Gastroesophageal sphincter (tissue), 4 donors: ENCODE measurements at regions not wholly inside any gene's neighbourhood (a gene's known extent, or its start where the extent isn't known, plus 50 kb on each side); places are given as distances from the start of the nearest gene placed in this dataset.

Experiments
- ATAC-seq: fragments of 150-250 bp; one replicate; pipeline ENCODE4 v1.9.1; 2016; ENCODE audit warnings: mild to moderate bottlenecking, moderate library complexity
- H3K27ac ChIP-seq, 4 donors: fragments of 200-600 bp; sonication (generic) in 3 of 4; 1 replicate in 3 of 4; 2 replicates in 1 of 4; pipeline ENCODE4 v1.5.1; 2016 to 2019
- H3K27me3 ChIP-seq: fragments of 200-600 bp; sonication (generic); one replicate; pipeline ENCODE4 v1.5.1; 2019
- H3K36me3 ChIP-seq, 2 donors: fragments of 200-600 bp; sonication (generic); one replicate each; pipeline ENCODE4 v1.5.1; 2019; ENCODE audit warnings: control low read depth in 1 of 2
- H3K4me1 ChIP-seq, 3 donors: fragments of 200-600 bp; sonication (generic); 1 replicate in 2 of 3; 2 replicates in 1 of 3; pipeline ENCODE4 v1.5.1; 2016 to 2019; ENCODE audit warnings: control low read depth in 2 of 3
- H3K4me3 ChIP-seq, 2 donors: fragments of 200-600 bp; sonication (generic); one replicate each; pipeline ENCODE4 v1.5.1; 2019; ENCODE audit warnings: mild to moderate bottlenecking in 1 of 2, moderate library complexity in 1 of 2
- H3K9me3 ChIP-seq, 3 donors: fragments of 200-600 bp; sonication (generic); one replicate each; pipeline ENCODE4 v1.5.1; 2017 to 2019; ENCODE audit warnings: control low read depth in 2 of 3
- CTCF ChIP-seq, 4 experiments: fragments of 200-600 bp in 2 of 4; fragments of 450-650 bp in 2 of 4; sonication (generic) in 1 of 4; IDR thresholded peaks; one replicate each; pipeline ENCODE4 v1.5.1; 2017 to 2019; ENCODE audit warnings: antibody characterized with exemption in 4 of 4, mild to moderate bottlenecking in 2 of 4, moderate library complexity in 2 of 4
- EP300 ChIP-seq: sonication (generic); formaldehyde crosslinking; IDR thresholded peaks from one replicate; pipeline ENCODE4 v1.6.1; 2017; ENCODE audit warnings: antibody characterized with exemption, mild to moderate bottlenecking
- POLR2A ChIP-seq, 2 donors: fragments of 450-650 bp; IDR thresholded peaks; one replicate each; pipeline ENCODE4 v1.6.1; 2017; ENCODE audit warnings: antibody characterized with exemption in 2 of 2, mild to moderate bottlenecking in 2 of 2, moderate library complexity in 1 of 2
- POLR2AphosphoS5 ChIP-seq: sonication (generic); formaldehyde crosslinking; IDR thresholded peaks from one replicate; pipeline ENCODE4 v1.6.1; 2017; ENCODE audit warnings: antibody characterized with exemption
- WGBS, 2 donors: methylation state at CpG; one replicate each; pipeline ENCODE4 v1.1.5; 2018; ENCODE audit warnings: low coverage in 1 of 2; 5-methylcytosine and 5-hydroxymethylcytosine counted together

- 63 to 80% methylated on average over 2 to 3 of the region's 3 CpGs for WGBS, 2 donors
- Histone ChIP-seq H3K4me1 (no peaks in the 10 kb centered on the region), H3K27me3 (no peaks in the 10 kb centered on the region), H3K9me3 (no peaks in the 10 kb centered on the region), H3K36me3 (no peaks in the 10 kb centered on the region), H3K27ac (no peak overlapping the region), H3K4me3 (no peak overlapping the region)
- ATAC-seq, result no peak
- TF ChIP-seq CTCF (IDR thresholded peaks at IDR 0.05) (no peak), EP300 (no peak), POLR2AphosphoS5 (no peak), POLR2A (IDR thresholded peaks at IDR 0.05) (no peak)
These were observed 678.9 kb upstream of the TEX47 start for GRCh38 chr7:89474456-89474855.

GRCh38 chr7:89477991-89478390, 676.3 kb upstream of the STEAP1 start:
- H3K9me3 ChIP-seq, result no peaks in the 10 kb centered on the region
- WGBS, 2 donors, result 58 to 62% methylated on average over 3 of the region's 3 CpGs
- TF ChIP-seq EP300 (no peak), POLR2AphosphoS5 (no peak), CTCF (IDR thresholded peaks at IDR 0.05) (no peak), POLR2A (IDR thresholded peaks at IDR 0.05) (no peak)
- no peak overlapping the region for H3K27ac ChIP-seq
- no peaks in the 10 kb centered on the region for H3K27me3 ChIP-seq
- no peak overlapping the region for H3K4me3 ChIP-seq
- no peaks in the 10 kb centered on the region for H3K36me3 ChIP-seq
- ATAC-seq, result no peak
- no peaks in the 10 kb centered on the region for H3K4me1 ChIP-seq

GRCh38 chr7:89495704-89496103, 658.6 kb upstream of the STEAP1 start:
- Histone ChIP-seq H3K4me3 (no peak overlapping the region), H3K36me3 (no peaks in the 10 kb centered on the region), H3K4me1 (no peaks in the 10 kb centered on the region), H3K27me3 (no peaks in the 10 kb centered on the region), H3K9me3 (no peaks in the 10 kb centered on the region), H3K27ac (no peak overlapping the region)
- no peak for ATAC-seq
- TF ChIP-seq POLR2AphosphoS5, result no peak
- no peak for TF ChIP-seq EP300
- TF ChIP-seq POLR2A (IDR thresholded peaks at IDR 0.05), result no peak
- TF ChIP-seq CTCF (IDR thresholded peaks at IDR 0.05), result no peak
- 51 to 81% methylated on average over 3 of the region's 3 CpGs for WGBS, 2 donors

- no peak overlapping the region for H3K4me3 ChIP-seq
- no peaks in the 10 kb centered on the region for H3K9me3 ChIP-seq
- TF ChIP-seq EP300 (no peak), POLR2A (IDR thresholded peaks at IDR 0.05) (no peak), CTCF (IDR thresholded peaks at IDR 0.05) (no peak), POLR2AphosphoS5 (no peak)
- no peak for ATAC-seq
- H3K4me1 ChIP-seq, result no peaks in the 10 kb centered on the region
- WGBS, 2 donors, result 86 to 100% methylated on average over 1 to 2 of the region's 2 CpGs
- H3K36me3 ChIP-seq, result no peaks in the 10 kb centered on the region
- H3K27me3 ChIP-seq, result no peaks in the 10 kb centered on the region
- H3K27ac ChIP-seq, result no peak overlapping the region
These were observed 654.2 kb upstream of the STEAP1 start for GRCh38 chr7:89500084-89500483.

GRCh38 chr7:89503281-89503680, 651.0 kb upstream of the STEAP1 start:
- no peaks in the 10 kb centered on the region for H3K4me1 ChIP-seq
- H3K27me3 ChIP-seq, result no peaks in the 10 kb centered on the region
- H3K9me3 ChIP-seq, result no peaks in the 10 kb centered on the region
- H3K27ac ChIP-seq, result no peak overlapping the region
- TF ChIP-seq EP300 (no peak), POLR2AphosphoS5 (no peak), POLR2A (IDR thresholded peaks at IDR 0.05) (no peak), CTCF (IDR thresholded peaks at IDR 0.05) (no peak)
- ATAC-seq, result no peak
- no peak overlapping the region for H3K4me3 ChIP-seq
- H3K36me3 ChIP-seq, result no peaks in the 10 kb centered on the region
